ENCODE measurements at regions not wholly inside any gene's neighbourhood (a gene's known extent, or its start where the extent isn't known, plus 50 kb on each side); places are given as distances from the start of the nearest gene placed in this dataset.
A peak's percentile ranks its signal among the peaks of the same experiment; 100 is the strongest.

GRCh38 chr7:156490021-156490800 lies 150.4 kb upstream of the RNF32 start:
- Mint-ChIP-seq H3K4me3 (no peak overlapping the region), H3K27ac (no peak overlapping the region), H3K4me1 (peaks cover 0 to 2% (median 0%) of the 10 kb centered on the region in 4 donors), H3K27me3 (no peaks in the 10 kb centered on the region), H3K9me3 (peaks cover 0 to 4% (median 0%) of the 10 kb centered on the region in 7 donors), H3K36me3 (no peaks in the 10 kb centered on the region)
- H3K27me3 ChIP-seq (ENCODE audit: control insufficient read depth, insufficient read depth, low read length), result no peaks in the 10 kb centered on the region
- H3K27ac ChIP-seq (ENCODE audit: insufficient read depth, low read length, poor library complexity, severe bottlenecking), result no peak overlapping the region
- no peaks in the 10 kb centered on the region for H3K9me3 ChIP-seq (ENCODE audit: control insufficient read depth in 2 of 2, low read length in 2 of 2)
- DNase-seq, result no peak
- H3K4me1 ChIP-seq (ENCODE audit: control insufficient read depth, insufficient read depth, low read length, poor library complexity, severe bottlenecking), result no peaks in the 10 kb centered on the region
- ATAC-seq (ENCODE audit: low read depth in 2 of 2), result no peak
- H3K4me3 ChIP-seq (ENCODE audit: low read depth, low read length), result no peak overlapping the region
- no peaks in the 10 kb centered on the region for H3K36me3 ChIP-seq (ENCODE audit: control insufficient read depth, insufficient read depth, low read length)

DNA sequence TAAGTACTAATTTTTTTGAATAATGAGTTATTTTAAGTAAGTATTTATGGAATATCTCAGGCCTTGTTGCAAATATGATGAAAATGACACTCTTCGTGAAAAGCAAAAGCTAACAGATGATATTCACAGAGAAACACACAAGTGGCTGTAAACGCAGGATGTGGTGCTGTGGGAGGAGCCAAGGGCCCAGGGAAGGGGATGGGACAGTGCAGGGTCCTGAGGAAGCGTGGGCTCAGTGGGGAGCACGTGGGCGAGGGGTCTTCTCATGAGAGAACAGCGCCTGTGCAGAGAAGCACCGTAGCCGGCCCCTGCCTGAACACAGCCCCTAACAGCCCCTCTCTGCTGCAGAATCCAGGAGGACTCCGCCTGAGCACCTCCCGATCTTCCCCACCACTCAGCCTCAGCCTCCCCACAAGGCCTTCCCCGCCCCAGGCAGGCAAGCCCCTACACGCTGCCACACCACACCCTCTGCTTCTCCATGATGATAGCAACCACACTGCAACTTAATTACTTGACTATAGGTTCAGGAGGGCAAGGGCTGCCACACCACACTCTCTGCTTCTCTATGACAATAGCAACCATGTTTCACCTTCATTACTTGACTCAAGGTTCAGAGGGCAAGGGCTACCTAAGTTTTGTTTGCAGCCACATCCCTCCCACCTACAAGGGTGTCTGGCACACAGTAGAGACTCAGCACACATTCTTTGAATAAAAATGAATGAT lies 152.6 kb upstream of the RNF32 start:
- DNase-seq (no peak), ATAC-seq (ENCODE audit: low read depth in 2 of 2) (no peak)
- no peaks in the 10 kb centered on the region for H3K36me3 Mint-ChIP-seq
- H3K4me3 Mint-ChIP-seq, result no peak overlapping the region
- Histone ChIP-seq H3K36me3 (ENCODE audit: control insufficient read depth, insufficient read depth, low read length) (no peaks in the 10 kb centered on the region), H3K9me3 (ENCODE audit: control insufficient read depth in 2 of 2, low read length in 2 of 2) (no peaks in the 10 kb centered on the region), H3K4me1 (ENCODE audit: control insufficient read depth, insufficient read depth, low read length, poor library complexity, severe bottlenecking) (no peaks in the 10 kb centered on the region), H3K27me3 (ENCODE audit: control insufficient read depth, insufficient read depth, low read length) (peaks cover 1% of the 10 kb centered on the region), H3K27ac (ENCODE audit: insufficient read depth, low read length, poor library complexity, severe bottlenecking) (no peak overlapping the region), H3K4me3 (ENCODE audit: low read depth, low read length) (no peak overlapping the region)
- H3K27ac Mint-ChIP-seq, result peak overlapping the region in 1 of 3 donors; percentile 43
- no peaks in the 10 kb centered on the region for H3K27me3 Mint-ChIP-seq
- peaks cover 0 to 4% (median 0%) of the 10 kb centered on the region in 7 donors for H3K9me3 Mint-ChIP-seq
- H3K4me1 Mint-ChIP-seq, result peaks cover 0 to 2% (median 0%) of the 10 kb centered on the region in 4 donors

GRCh38 chr7:156480671-156481070 lies 159.9 kb upstream of the RNF32 start:
- Mint-ChIP-seq H3K4me3 (no peak overlapping the region), H3K4me1 (no peaks in the 10 kb centered on the region), H3K27me3 (peaks cover 11% of the 10 kb centered on the region), H3K27ac (no peak overlapping the region), H3K9me3 (no peaks in the 10 kb centered on the region), H3K36me3 (no peaks in the 10 kb centered on the region)
- Histone ChIP-seq H3K4me1 (ENCODE audit: control insufficient read depth, insufficient read depth, low read length, poor library complexity, severe bottlenecking) (no peaks in the 10 kb centered on the region), H3K9me3 (ENCODE audit: control insufficient read depth in 2 of 2, low read length in 2 of 2) (no peaks in the 10 kb centered on the region), H3K27me3 (ENCODE audit: control insufficient read depth, insufficient read depth, low read length) (peaks cover 1% of the 10 kb centered on the region), H3K27ac (ENCODE audit: insufficient read depth, low read length, poor library complexity, severe bottlenecking) (no peak overlapping the region), H3K4me3 (ENCODE audit: low read depth, low read length) (no peak overlapping the region), H3K36me3 (ENCODE audit: control insufficient read depth, insufficient read depth, low read length) (no peaks in the 10 kb centered on the region)
- no peak for ATAC-seq (ENCODE audit: low read depth in 2 of 2)
- no peak for DNase-seq

- H3K4me1 ChIP-seq (ENCODE audit: control insufficient read depth, insufficient read depth, low read length, poor library complexity, severe bottlenecking), result no peaks in the 10 kb centered on the region
- Mint-ChIP-seq H3K9me3 (no peaks in the 10 kb centered on the region), H3K4me1 (no peaks in the 10 kb centered on the region), H3K27me3 (peaks cover 22% of the 10 kb centered on the region), H3K36me3 (no peaks in the 10 kb centered on the region), H3K4me3 (no peak overlapping the region), H3K27ac (no peak overlapping the region)
- ATAC-seq (ENCODE audit: low read depth in 2 of 2), result no peak
- no peak overlapping the region for H3K27ac ChIP-seq (ENCODE audit: insufficient read depth, low read length, poor library complexity, severe bottlenecking)
- H3K4me3 ChIP-seq (ENCODE audit: low read depth, low read length), result no peak overlapping the region
- H3K27me3 ChIP-seq (ENCODE audit: control insufficient read depth, insufficient read depth, low read length), result peaks cover 6% of the 10 kb centered on the region
- no peaks in the 10 kb centered on the region for H3K9me3 ChIP-seq (ENCODE audit: control insufficient read depth in 2 of 2, low read length in 2 of 2)
- DNase-seq, result no peak
- no peaks in the 10 kb centered on the region for H3K36me3 ChIP-seq (ENCODE audit: control insufficient read depth, insufficient read depth, low read length)
These were observed 161.0 kb upstream of the RNF32 start for GRCh38 chr7:156479596-156479995.

- Mint-ChIP-seq H3K27me3 (peaks cover 23% of the 10 kb centered on the region), H3K9me3 (no peaks in the 10 kb centered on the region), H3K36me3 (no peaks in the 10 kb centered on the region), H3K27ac (no peak overlapping the region), H3K4me3 (no peak overlapping the region), H3K4me1 (no peaks in the 10 kb centered on the region)
- no peak for ATAC-seq (ENCODE audit: low read depth in 2 of 2)
- H3K4me3 ChIP-seq (ENCODE audit: low read depth, low read length), result no peak overlapping the region
- H3K36me3 ChIP-seq (ENCODE audit: control insufficient read depth, insufficient read depth, low read length), result no peaks in the 10 kb centered on the region
- no peaks in the 10 kb centered on the region for H3K4me1 ChIP-seq (ENCODE audit: control insufficient read depth, insufficient read depth, low read length, poor library complexity, severe bottlenecking)
- peaks cover 8% of the 10 kb centered on the region for H3K27me3 ChIP-seq (ENCODE audit: control insufficient read depth, insufficient read depth, low read length)
- H3K27ac ChIP-seq (ENCODE audit: insufficient read depth, low read length, poor library complexity, severe bottlenecking), result no peak overlapping the region
- DNase-seq, result no peak
- no peaks in the 10 kb centered on the region for H3K9me3 ChIP-seq (ENCODE audit: control insufficient read depth in 2 of 2, low read length in 2 of 2)
These were observed 162.1 kb upstream of the RNF32 start for GRCh38 chr7:156478486-156478885.

DNA sequence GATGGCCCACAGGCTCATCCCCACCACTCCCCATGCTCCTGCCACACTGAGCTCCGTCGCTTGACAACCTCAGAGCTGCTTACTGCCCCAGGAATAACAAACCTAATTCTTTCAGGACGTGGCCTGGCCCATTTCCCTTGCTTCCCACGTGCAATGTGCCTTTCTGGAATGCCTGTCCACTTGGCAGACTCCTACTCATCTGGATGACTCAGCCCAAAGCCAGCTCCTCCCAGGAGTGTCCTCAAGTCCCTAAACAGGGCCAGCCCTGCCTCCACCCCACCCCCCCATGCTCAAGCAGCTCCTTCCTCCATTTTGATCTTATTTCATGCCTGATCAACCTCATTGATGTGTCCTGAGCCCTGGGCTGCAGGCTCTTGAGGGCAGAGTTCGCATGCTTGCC lies 164.9 kb upstream of the RNF32 start:
- H3K9me3 Mint-ChIP-seq, result peaks cover 0 to 2% (median 0%) of the 10 kb centered on the region in 7 donors
- no peaks in the 10 kb centered on the region for H3K36me3 Mint-ChIP-seq
- Histone ChIP-seq H3K4me1 (ENCODE audit: control insufficient read depth, insufficient read depth, low read length, poor library complexity, severe bottlenecking) (no peaks in the 10 kb centered on the region), H3K27me3 (ENCODE audit: control insufficient read depth, insufficient read depth, low read length) (peaks cover 8% of the 10 kb centered on the region), H3K27ac (ENCODE audit: insufficient read depth, low read length, poor library complexity, severe bottlenecking) (no peak overlapping the region), H3K9me3 (ENCODE audit: control insufficient read depth in 2 of 2, low read length in 2 of 2) (no peaks in the 10 kb centered on the region), H3K4me3 (ENCODE audit: low read depth, low read length) (no peak overlapping the region), H3K36me3 (ENCODE audit: control insufficient read depth, insufficient read depth, low read length) (no peaks in the 10 kb centered on the region)
- H3K27ac Mint-ChIP-seq, result no peak overlapping the region
- H3K4me1 Mint-ChIP-seq, result no peaks in the 10 kb centered on the region
- DNase-seq (no peak), ATAC-seq (ENCODE audit: low read depth in 2 of 2) (no peak)
- peaks cover 24% of the 10 kb centered on the region for H3K27me3 Mint-ChIP-seq
- H3K4me3 Mint-ChIP-seq, result no peak overlapping the region

DNA sequence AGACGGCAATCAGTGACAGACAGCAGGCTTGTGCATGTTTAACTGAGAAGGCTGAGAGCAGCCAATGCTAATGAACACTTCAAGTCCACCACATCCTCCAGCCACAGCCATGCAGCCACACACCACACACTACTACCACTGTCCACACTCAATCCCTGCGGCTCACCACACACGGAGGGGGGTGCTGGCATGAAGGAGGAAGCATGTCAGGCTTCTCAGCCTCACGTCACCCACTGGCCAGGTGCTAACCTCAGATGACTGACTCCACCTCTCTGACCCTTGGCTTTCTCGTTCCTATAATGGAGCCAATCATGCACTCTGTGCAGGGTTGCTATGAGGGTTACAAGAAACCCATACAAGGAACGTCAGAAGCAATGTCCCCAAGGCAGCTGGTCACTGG lies 165.4 kb upstream of the RNF32 start:
- H3K27me3 ChIP-seq (ENCODE audit: control insufficient read depth, insufficient read depth, low read length), result peaks cover 8% of the 10 kb centered on the region
- H3K36me3 ChIP-seq (ENCODE audit: control insufficient read depth, insufficient read depth, low read length), result no peaks in the 10 kb centered on the region
- no peak overlapping the region for H3K27ac Mint-ChIP-seq
- H3K9me3 ChIP-seq (ENCODE audit: control insufficient read depth in 2 of 2, low read length in 2 of 2), result no peaks in the 10 kb centered on the region
- no peaks in the 10 kb centered on the region for H3K4me1 Mint-ChIP-seq
- H3K4me1 ChIP-seq (ENCODE audit: control insufficient read depth, insufficient read depth, low read length, poor library complexity, severe bottlenecking), result no peaks in the 10 kb centered on the region
- DNase-seq (no peak), ATAC-seq (ENCODE audit: low read depth in 2 of 2) (no peak)
- H3K4me3 Mint-ChIP-seq, result no peak overlapping the region
- H3K36me3 Mint-ChIP-seq, result no peaks in the 10 kb centered on the region
- H3K4me3 ChIP-seq (ENCODE audit: low read depth, low read length), result no peak overlapping the region
- peaks cover 24% of the 10 kb centered on the region for H3K27me3 Mint-ChIP-seq
- H3K9me3 Mint-ChIP-seq, result peaks cover 0 to 2% (median 0%) of the 10 kb centered on the region in 7 donors
- H3K27ac ChIP-seq (ENCODE audit: insufficient read depth, low read length, poor library complexity, severe bottlenecking), result no peak overlapping the region
